HT1080 (cell line): ENCODE measurements at regions not wholly inside any gene's neighbourhood (a gene's known extent, or its start where the extent isn't known, plus 50 kb on each side); places are given as distances from the start of the nearest gene placed in this dataset.
"Not testable (repeated sequence)": the region's sequence is repeated elsewhere in the genome, so short reads cannot be mapped to it uniquely, and the experiment has no call there.

Source experiments
- DNase-seq: peaks from one replicate; pipeline ENCODE4 v3.0.0-alpha.2; 2015; ENCODE audit warnings: low read depth

DNA sequence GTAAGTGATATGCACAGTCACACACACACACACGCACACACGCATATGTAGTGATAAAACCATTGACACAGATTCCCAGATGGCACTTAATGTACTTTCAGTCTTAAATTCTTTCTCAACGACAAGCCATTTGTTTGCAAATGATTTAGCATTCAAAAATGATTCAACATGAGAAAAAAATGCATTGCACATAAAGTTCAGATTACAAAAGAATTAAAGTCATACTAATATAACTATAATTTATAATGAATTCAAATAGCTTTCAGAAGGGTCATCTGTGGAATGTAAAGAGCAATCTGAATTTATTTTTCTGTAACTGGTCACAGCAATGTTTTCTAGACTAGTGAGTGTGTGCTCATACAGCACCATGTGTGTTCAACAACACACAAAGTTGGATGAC, 521.6 kb upstream of the ZNF337 start:
- no peak for DNase-seq

- DNase-seq: peak; percentile 24
These were observed 519.4 kb upstream of the ZNF337 start for GRCh38 chr20:26216025-26216424.

DNA sequence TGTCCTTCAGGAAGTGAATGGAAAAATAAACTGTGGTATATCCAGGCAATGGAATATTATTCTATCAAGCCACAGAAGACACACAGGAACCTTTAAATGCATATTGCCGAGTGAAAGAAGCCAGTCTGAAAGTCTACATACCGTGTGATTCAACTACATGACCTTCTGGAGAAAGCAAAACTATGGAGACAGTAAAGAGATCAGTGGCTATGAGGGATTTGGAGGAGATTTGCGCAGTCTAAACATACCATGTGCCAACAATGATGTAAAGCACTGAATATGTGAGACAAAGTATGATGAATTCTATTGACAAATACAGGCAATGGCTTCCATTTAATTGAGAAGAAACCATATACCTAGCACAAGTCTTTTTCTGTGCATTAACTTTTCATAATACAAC, 518.3 kb upstream of the ZNF337 start:
- no peak for DNase-seq

DNA sequence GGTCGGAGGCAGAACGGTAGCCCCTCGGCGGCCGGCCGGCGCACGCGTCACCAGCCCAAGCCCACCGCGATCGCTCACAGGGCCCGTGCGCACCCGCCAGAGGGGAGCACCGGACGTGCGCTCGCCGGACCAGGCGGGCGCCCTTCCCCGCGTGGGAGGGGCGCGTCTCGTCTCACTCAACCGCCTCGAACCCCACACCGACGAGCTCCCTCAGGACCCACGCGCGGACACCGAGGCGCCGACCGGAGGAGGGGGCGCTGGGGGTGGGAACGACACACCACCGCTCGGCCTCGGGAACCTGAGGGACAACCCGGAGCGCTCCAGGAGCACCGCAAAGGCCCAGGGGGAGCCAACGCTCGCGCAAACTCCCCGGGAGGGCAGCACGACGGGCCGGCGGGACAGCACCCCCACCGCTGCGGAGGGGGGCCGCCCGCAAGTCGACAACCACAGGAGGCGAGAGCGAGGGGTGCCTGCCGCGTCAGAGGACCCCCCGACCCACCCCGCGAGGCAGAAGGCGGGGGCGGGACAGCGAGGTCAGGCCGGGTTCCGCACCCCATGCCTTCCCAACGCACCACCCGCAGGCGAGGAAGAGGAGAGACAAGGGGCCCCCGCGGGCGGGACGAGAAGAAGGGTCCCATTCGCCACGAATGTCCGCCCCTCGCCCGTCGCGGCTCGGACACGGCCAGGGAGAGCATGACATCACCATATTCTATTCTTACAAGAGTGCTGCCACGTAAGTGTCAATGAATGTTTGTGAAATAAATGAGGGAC, 512.7 kb upstream of the ZNF337 start:
- peak; percentile 37 for DNase-seq

- no peak for DNase-seq
These were observed 511.8 kb upstream of the ZNF337 start for GRCh38 chr20:26208296-26209091.

- DNase-seq: not testable (repeated sequence)
These were observed 511.3 kb upstream of the ZNF337 start for GRCh38 chr20:26207967-26208295.

- no peak for DNase-seq
These were observed 510.7 kb upstream of the ZNF337 start for GRCh38 chr20:26207237-26207966.

- DNase-seq: no peak
These were observed 508.7 kb upstream of the ZNF337 start for GRCh38 chr20:26205350-26205749.

DNA sequence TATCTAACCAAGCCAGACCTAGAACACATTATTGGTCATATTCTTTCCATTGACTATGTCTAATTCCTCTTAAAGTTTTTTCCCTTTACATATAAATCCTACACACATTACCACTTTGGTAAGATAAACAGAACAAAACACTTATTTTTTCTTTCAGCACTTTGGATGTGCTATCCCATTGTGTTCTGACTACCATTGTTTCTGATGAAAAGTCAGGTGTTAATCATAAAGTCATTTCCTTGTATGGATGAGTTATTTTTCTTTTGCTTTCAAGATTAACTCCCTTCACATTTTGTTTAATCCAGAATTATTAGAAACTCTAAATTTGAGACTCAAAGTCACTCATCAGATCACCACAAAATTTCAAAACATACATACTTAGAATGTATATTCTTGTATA, 504.4 kb upstream of the ZNF337 start:
- DNase-seq: not testable (repeated sequence)

GRCh38 chr20:26187329-26187728, 490.7 kb upstream of the ZNF337 start:
- DNase-seq: not testable (repeated sequence)

GRCh38 chr20:26183720-26184119, 487.1 kb upstream of the ZNF337 start:
- DNase-seq: not testable (repeated sequence)

DNA sequence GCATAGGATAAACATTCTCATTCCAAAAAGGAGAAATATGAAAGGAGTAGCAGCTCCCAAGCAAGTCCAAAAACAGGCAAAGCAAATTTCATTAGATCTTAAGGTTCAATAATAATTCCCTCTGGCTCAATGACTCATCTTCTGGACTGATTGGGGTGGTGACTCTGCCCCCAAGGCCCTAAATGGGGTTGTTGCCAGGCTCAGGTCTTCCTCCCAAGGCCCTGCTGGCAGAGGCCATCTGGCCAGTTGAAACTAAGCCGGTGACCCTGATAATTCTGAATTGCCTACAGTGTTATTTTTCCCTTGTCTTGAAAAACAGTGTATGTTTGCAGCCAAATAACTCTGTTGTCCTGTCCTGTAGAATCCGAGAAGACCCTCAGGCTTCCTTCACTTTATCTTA, 484.7 kb upstream of the ZNF337 start:
- not testable (repeated sequence) for DNase-seq

- not testable (repeated sequence) for DNase-seq
These were observed 475.2 kb upstream of the ZNF337 start for GRCh38 chr20:26171875-26172274.

DNA sequence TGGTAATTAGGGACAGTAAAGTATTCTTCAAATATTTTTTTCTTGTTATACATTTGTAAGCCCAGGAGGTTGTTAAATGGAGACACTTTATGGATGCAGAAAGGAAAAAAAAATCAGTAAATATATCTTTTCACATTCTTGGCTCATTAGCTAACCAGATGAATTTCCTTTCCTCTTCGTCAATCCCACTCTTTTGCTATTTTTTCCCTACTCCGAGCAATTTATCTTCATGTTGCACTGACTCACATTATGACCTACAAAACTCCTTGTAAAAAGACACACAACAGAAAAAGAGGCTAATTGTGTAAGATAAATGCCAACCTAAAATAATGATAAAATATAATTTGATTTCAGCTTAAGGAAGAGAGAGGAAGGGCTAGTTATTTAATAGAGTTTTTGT, 472.9 kb upstream of the ZNF337 start:
- peak; percentile 7 for DNase-seq

DNA sequence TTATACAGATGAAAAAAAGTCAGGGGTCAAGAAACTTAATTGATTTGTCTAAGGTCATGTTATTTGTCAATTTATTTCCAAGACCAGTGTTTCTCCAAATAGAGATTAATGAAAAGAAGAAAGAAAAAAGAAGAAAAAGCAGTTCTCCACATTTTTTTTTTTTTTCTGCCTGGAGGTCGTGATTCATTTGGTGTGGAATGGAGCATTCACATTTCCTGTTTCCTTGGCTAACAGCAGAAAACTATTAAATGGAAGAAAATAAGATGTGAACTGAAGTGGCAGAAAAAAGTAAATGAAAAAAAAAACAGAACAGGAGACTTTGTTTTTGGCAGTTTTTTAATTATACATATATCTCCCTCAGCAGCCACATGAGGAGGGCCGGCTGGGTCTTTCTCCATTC, 470.8 kb upstream of the ZNF337 start:
- DNase-seq: peak; percentile 49

DNA sequence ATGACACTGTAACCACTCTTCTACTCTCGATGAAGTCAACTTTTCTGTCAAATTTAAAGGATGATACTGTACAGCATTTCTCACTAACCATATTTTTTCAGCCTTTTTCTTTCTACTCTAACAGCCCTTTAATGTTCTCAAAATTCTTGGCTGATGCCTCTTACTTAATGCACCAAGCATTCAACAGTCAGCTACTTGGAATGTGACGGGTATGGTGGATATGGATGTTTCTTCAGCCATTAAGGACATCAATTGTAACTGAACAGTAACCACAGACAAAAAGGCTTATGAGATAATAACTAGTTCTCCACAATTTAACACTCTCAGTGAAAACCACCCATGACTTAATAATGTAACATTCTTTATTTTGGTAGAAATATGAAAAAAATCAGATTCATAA, 467.2 kb upstream of the ZNF337 start:
- peak; percentile 79 for DNase-seq

- not testable (repeated sequence) for DNase-seq
These were observed 466.5 kb upstream of the ZNF337 start for GRCh38 chr20:26163151-26163550.

DNA sequence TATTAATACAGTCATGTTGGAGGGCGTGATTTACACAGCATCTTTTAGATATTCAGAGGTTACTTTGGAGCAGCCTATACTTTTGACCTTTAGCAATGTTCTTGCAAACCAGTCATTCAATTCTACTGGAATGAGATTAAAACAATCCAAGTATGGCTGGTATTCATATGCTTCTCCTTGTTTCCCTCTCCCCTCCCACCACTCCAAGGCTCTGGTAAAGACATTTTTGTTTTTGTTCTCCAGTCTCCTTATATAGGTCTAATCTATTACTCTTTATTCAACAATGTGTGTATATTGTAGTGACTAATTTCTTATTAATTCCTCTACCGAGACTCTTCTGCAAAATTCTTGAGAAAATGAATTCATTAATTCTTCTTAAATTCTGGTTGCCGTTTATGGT, 465.1 kb upstream of the ZNF337 start:
- not testable (repeated sequence) for DNase-seq

DNA sequence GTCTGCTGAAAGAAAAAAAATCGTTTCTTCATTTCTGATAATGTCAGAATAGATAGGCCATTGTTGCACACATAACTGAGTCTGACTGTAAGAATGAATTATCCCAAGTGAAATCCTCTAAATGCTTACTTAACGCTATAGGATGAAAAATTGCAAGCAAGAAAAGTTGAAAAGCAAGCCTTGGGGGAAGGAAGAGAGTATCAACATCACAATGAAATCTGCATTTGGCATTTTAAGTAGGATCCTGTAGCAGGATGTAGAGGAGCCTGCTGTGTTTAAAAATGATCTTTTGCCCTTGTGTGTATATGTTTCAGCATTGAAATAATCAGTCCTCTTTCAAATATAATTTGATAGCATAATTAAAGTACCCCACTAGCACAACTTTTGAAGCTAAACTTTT, 464.3 kb upstream of the ZNF337 start:
- DNase-seq: not testable (repeated sequence)

- DNase-seq: no peak
These were observed 457.6 kb upstream of the ZNF337 start for GRCh38 chr20:26154224-26154623.

DNA sequence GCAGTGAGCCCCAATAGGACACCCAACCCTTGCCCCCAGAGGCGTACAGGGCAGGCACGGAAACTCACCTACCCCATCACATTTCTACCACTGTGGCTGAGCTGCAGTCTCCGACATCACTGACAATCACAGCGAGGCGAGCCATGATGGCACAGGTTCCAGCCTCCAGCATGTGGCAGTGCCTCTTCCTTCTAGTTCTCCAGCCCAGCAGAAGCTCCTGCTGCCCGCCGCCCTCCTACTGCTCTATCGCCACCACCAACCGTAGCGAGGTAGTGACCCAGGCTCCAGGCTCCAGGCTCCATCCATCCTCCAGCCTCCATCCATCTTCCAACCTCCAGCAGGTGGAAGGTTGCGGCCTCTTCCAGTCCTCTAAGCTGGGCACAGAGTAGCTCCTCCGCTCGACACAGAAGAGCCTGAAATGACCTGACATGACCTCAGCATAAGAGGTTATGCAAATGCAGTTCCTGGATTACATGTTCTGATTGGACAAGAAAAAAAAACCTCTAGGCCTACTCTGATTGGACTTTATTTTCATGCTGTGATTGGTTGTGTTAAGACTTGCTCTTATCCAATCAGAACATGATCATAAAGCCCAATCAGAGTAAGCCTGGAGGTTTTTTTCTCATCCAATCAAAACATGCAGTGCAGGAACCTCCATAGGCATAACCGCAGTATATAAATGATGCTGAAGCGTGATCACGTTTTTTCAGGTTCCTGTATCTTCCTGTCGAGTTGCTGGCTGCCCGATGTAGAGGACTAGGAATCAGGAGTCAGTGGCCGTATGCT, 438.9 kb upstream of the ZNF337 start:
- DNase-seq: peak; percentile 1
